NCI-H510A (cell line): ENCODE measurements at regions not wholly inside any gene's neighbourhood (a gene's known extent, or its start where the extent isn't known, plus 50 kb on each side); places are given as distances from the start of the nearest gene placed in this dataset.
A peak's percentile ranks its signal among the peaks of the same experiment; 100 is the strongest.

Experiments used
- DNase-seq: peaks from one replicate; lab custom pipeline; 2025; lab: John Stamatoyannopoulos, UW

- DNase-seq, result no peak
Observed at GRCh38 chr1:83725735-83726360, 273.1 kb downstream of the TTLL7 start.

GRCh38 chr1:83718338-83718737 lies 280.6 kb downstream of the TTLL7 start:
- no peak for DNase-seq

GRCh38 chr1:83717785-83718184 lies 281.1 kb downstream of the TTLL7 start:
- DNase-seq, result no peak

GRCh38 chr1:83716641-83717040 lies 282.3 kb downstream of the TTLL7 start:
- no peak for DNase-seq

- DNase-seq, result no peak
Observed at GRCh38 chr1:83715550-83715949, 283.4 kb downstream of the TTLL7 start.

- no peak for DNase-seq
Observed at GRCh38 chr1:83709662-83710061, 289.3 kb downstream of the TTLL7 start.

- no peak for DNase-seq
Observed at GRCh38 chr1:83706354-83706938, 292.5 kb downstream of the TTLL7 start.

- no peak for DNase-seq
Observed at GRCh38 chr1:83705091-83705490, 293.8 kb downstream of the TTLL7 start.

GRCh38 chr1:83704350-83704749 lies 294.6 kb downstream of the TTLL7 start:
- DNase-seq, result no peak

GRCh38 chr1:83702356-83702755 lies 296.6 kb downstream of the TTLL7 start:
- no peak for DNase-seq

- DNase-seq, result no peak
Observed at GRCh38 chr1:83701355-83701754, 297.6 kb downstream of the TTLL7 start.

GRCh38 chr1:83698644-83699043 lies 300.3 kb downstream of the TTLL7 start:
- DNase-seq, result no peak

- no peak for DNase-seq
Observed at GRCh38 chr1:83697961-83698360, 301.0 kb downstream of the TTLL7 start.

- no peak for DNase-seq
Observed at GRCh38 chr1:83697220-83697619, 301.7 kb downstream of the TTLL7 start.

GRCh38 chr1:83694449-83694848 lies 304.5 kb downstream of the TTLL7 start:
- DNase-seq, result no peak

- no peak for DNase-seq
Observed at GRCh38 chr1:83693427-83694126, 305.4 kb downstream of the TTLL7 start.

GRCh38 chr1:83692524-83693381 lies 306.2 kb downstream of the TTLL7 start:
- DNase-seq, result peak; percentile 32

- DNase-seq, result no peak
Observed at GRCh38 chr1:83691953-83692500, 306.9 kb downstream of the TTLL7 start.

- no peak for DNase-seq
Observed at GRCh38 chr1:83689921-83690868, 308.7 kb downstream of the TTLL7 start.

- no peak for DNase-seq
Observed at GRCh38 chr1:83682132-83682531, 316.8 kb downstream of the TTLL7 start.

- DNase-seq, result no peak
Observed at GRCh38 chr1:83676106-83676505, 322.8 kb downstream of the TTLL7 start.
